GM12878 (cell line): ENCODE measurements at regions not wholly inside any gene's neighbourhood (a gene's known extent, or its start where the extent isn't known, plus 50 kb on each side); places are given as distances from the start of the nearest gene placed in this dataset.

ENCODE experiments used
- CBX5 ChIP-seq: sonication (generic); IDR thresholded peaks from 2 replicates; pipeline ENCODE4 v1.6.1; 2016; ENCODE audit warnings: low read depth, moderate library complexity, mild to moderate bottlenecking, inconsistent platforms
- GABPA ChIP-seq: IDR thresholded peaks from 2 replicates; pipeline ENCODE4 v1.6.1; 2014; ENCODE audit warnings: antibody characterized with exemption, low read depth, mild to moderate bottlenecking, inconsistent platforms
- HDAC2 ChIP-seq: fragments of 200-600 bp; sonication (generic); IDR thresholded peaks from 2 replicates; pipeline ENCODE4 v1.6.1; 2017
- IKZF1 ChIP-seq: fragments of 450-650 bp; conservative IDR thresholded peaks from 2 replicates; pipeline ENCODE4 v1.6.1; 2017; ENCODE audit warnings: antibody characterized with exemption, mild to moderate bottlenecking
- MEF2A ChIP-seq: IDR thresholded peaks from 2 replicates; pipeline ENCODE4 v1.6.1; 2011; ENCODE audit warnings: low read depth, mild to moderate bottlenecking, low read length, moderate library complexity; ENCODE audit not compliant: insufficient read depth
- NFIC ChIP-seq: IDR thresholded peaks from 2 replicates; pipeline ENCODE4 v1.6.1; 2012; ENCODE audit warnings: low read depth, mild to moderate bottlenecking, inconsistent platforms, low read length, moderate library complexity
- NR2C2 ChIP-seq: IDR thresholded peaks from 2 replicates; pipeline ENCODE4 v1.6.1; 2011; ENCODE audit warnings: borderline replicate concordance, low read depth; ENCODE audit not compliant: control insufficient read depth, insufficient read length
- POLR2A ChIP-seq: IDR thresholded peaks from 2 replicates; pipeline ENCODE4 v1.6.1; 2011; ENCODE audit warnings: low read depth, mild to moderate bottlenecking, low read length
- RFX5 ChIP-seq: IDR thresholded peaks from 2 replicates; pipeline ENCODE4 v1.6.1; 2011; ENCODE audit warnings: low read depth, low read length, improper control_type of control experiment
- TARDBP ChIP-seq: IDR thresholded peaks from 2 replicates; pipeline ENCODE4 v1.6.1; 2016; ENCODE audit warnings: borderline replicate concordance
- TBL1XR1 ChIP-seq: IDR thresholded peaks from 2 replicates; pipeline ENCODE4 v1.6.1; 2012; ENCODE audit warnings: low read depth, low read length, improper control_type of control experiment
- TF ChIP-seq, protein P1 (sequence below), 3 experiments: IDR thresholded peaks in 2 of 3; conservative IDR thresholded peaks in 1 of 3; 2 replicates each; pipeline ENCODE4 v1.5.1; 2011; ENCODE audit warnings: low read depth in 3 of 3, low read length in 3 of 3, mild to moderate bottlenecking in 3 of 3, control low read depth in 2 of 3, moderate library complexity in 2 of 3, inconsistent platforms in 1 of 3, mixed read lengths in 1 of 3; ENCODE audit not compliant: control insufficient read depth in 2 of 3, insufficient read depth in 1 of 3; ENCODE audit errors: extremely low read depth in 1 of 3
- TF ChIP-seq, protein P2 (sequence below): IDR thresholded peaks from 2 replicates; pipeline ENCODE4 v1.6.1; 2012; ENCODE audit warnings: low read depth, low read length, improper control_type of control experiment
- TF ChIP-seq, protein P3 (sequence below): IDR thresholded peaks from 2 replicates; pipeline ENCODE4 v1.6.1; 2012; ENCODE audit warnings: low read depth, low read length, improper control_type of control experiment

DNA sequence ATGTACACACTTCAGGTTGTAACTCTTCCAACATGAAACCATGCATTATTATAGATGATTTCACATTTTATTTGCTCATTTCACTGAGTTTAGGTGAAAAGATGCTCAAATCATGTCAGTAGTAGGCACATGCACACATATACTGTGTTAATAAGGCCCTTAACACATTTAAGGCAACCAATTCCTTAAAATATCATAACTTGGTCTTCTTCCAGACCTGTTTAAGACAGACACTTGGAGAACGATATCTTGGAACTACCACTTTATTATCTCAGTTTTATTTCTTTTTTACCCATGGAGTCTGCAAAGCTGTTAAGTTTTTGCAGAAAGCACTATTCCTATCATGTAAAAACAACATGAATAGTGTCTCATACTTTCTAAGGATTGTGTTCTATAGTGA is 395.2 kb upstream of the MIR17HG start:
- TF ChIP-seq POLR2A = no peak
- TF ChIP-seq NFIC = no peak
- TF ChIP-seq CBX5 = no peak
- TF ChIP-seq, protein P1, sequence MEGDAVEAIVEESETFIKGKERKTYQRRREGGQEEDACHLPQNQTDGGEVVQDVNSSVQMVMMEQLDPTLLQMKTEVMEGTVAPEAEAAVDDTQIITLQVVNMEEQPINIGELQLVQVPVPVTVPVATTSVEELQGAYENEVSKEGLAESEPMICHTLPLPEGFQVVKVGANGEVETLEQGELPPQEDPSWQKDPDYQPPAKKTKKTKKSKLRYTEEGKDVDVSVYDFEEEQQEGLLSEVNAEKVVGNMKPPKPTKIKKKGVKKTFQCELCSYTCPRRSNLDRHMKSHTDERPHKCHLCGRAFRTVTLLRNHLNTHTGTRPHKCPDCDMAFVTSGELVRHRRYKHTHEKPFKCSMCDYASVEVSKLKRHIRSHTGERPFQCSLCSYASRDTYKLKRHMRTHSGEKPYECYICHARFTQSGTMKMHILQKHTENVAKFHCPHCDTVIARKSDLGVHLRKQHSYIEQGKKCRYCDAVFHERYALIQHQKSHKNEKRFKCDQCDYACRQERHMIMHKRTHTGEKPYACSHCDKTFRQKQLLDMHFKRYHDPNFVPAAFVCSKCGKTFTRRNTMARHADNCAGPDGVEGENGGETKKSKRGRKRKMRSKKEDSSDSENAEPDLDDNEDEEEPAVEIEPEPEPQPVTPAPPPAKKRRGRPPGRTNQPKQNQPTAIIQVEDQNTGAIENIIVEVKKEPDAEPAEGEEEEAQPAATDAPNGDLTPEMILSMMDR (IDR thresholded peaks at IDR 0.05 in 2 of 3, conservative IDR thresholded peaks at IDR 0.05 in 1 of 3; ENCODE audit: control insufficient read depth in 2 of 3, extremely low read depth in 1 of 3, insufficient read depth in 1 of 3, low read depth in 3 of 3, low read length in 3 of 3) = no peak
- TF ChIP-seq, protein P2, sequence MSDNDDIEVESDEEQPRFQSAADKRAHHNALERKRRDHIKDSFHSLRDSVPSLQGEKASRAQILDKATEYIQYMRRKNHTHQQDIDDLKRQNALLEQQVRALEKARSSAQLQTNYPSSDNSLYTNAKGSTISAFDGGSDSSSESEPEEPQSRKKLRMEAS = no peak
- TF ChIP-seq RFX5 = no peak
- no peak for TF ChIP-seq HDAC2
- no peak for TF ChIP-seq MEF2A
- no peak for TF ChIP-seq TARDBP
- TF ChIP-seq TBL1XR1 = no peak
- TF ChIP-seq, protein P3, sequence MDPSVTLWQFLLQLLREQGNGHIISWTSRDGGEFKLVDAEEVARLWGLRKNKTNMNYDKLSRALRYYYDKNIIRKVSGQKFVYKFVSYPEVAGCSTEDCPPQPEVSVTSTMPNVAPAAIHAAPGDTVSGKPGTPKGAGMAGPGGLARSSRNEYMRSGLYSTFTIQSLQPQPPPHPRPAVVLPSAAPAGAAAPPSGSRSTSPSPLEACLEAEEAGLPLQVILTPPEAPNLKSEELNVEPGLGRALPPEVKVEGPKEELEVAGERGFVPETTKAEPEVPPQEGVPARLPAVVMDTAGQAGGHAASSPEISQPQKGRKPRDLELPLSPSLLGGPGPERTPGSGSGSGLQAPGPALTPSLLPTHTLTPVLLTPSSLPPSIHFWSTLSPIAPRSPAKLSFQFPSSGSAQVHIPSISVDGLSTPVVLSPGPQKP = no peak
- no peak for TF ChIP-seq IKZF1
- TF ChIP-seq GABPA = no peak
- no peak for TF ChIP-seq NR2C2
